ENCODE measurements at regions not wholly inside any gene's neighbourhood (a gene's known extent, or its start where the extent isn't known, plus 50 kb on each side); places are given as distances from the start of the nearest gene placed in this dataset.

GRCh38 chr15:61534986-61535385 lies 305.9 kb upstream of the RORA start:
- no peak overlapping the region for H3K4me3 ChIP-seq (ENCODE audit: low read depth, low read length)
- in situ Hi-C loops (cut with HindIII; ENCODE audit: low sequenced_read_pairs), result no loop called here
- TF ChIP-seq CTCF (IDR thresholded peaks at IDR 0.05; ENCODE audit: low read depth, low read length), result no peak
- no peak for DNase-seq (ENCODE audit: low read depth, low spot score)

- no peak for DNase-seq (ENCODE audit: low read depth, low spot score)
- in situ Hi-C loops (cut with HindIII; ENCODE audit: low sequenced_read_pairs), result no loop called here
Observed at GRCh38 chr15:61530769-61531168, 301.7 kb upstream of the RORA start.

GRCh38 chr15:61528581-61528910 lies 299.4 kb upstream of the RORA start:
- in situ Hi-C loops (cut with HindIII; ENCODE audit: low sequenced_read_pairs), result no loop called here
- DNase-seq (ENCODE audit: low read depth, low spot score), result no peak
- no peak overlapping the region for H3K4me3 ChIP-seq (ENCODE audit: low read depth, low read length)
- TF ChIP-seq CTCF (IDR thresholded peaks at IDR 0.05; ENCODE audit: low read depth, low read length), result no peak

More at GRCh38 chr15:61530769-61531168, 301.7 kb upstream of the RORA start:
- no peak overlapping the region for H3K4me3 ChIP-seq (ENCODE audit: low read depth, low read length)
- no peak for TF ChIP-seq CTCF (IDR thresholded peaks at IDR 0.05; ENCODE audit: low read depth, low read length)

GRCh38 chr15:61527836-61528580 lies 298.9 kb upstream of the RORA start:
- no peak for DNase-seq (ENCODE audit: low read depth, low spot score)
- in situ Hi-C loops (cut with HindIII; ENCODE audit: low sequenced_read_pairs), result no loop called here
- H3K4me3 ChIP-seq (ENCODE audit: low read depth, low read length), result no peak overlapping the region
- TF ChIP-seq CTCF (IDR thresholded peaks at IDR 0.05; ENCODE audit: low read depth, low read length), result no peak

GRCh38 chr15:61524545-61524944 lies 295.4 kb upstream of the RORA start:
- DNase-seq (ENCODE audit: low read depth, low spot score), result no peak
- no peak overlapping the region for H3K4me3 ChIP-seq (ENCODE audit: low read depth, low read length)
- in situ Hi-C loops (cut with HindIII; ENCODE audit: low sequenced_read_pairs), result no loop called here
- TF ChIP-seq CTCF (IDR thresholded peaks at IDR 0.05; ENCODE audit: low read depth, low read length), result no peak

- H3K4me3 ChIP-seq (ENCODE audit: low read depth, low read length), result no peak overlapping the region
- in situ Hi-C loops (cut with HindIII; ENCODE audit: low sequenced_read_pairs), result no loop called here
- TF ChIP-seq CTCF (IDR thresholded peaks at IDR 0.05; ENCODE audit: low read depth, low read length), result no peak
- no peak for DNase-seq (ENCODE audit: low read depth, low spot score)
Observed at GRCh38 chr15:61524086-61524485, 295.0 kb upstream of the RORA start.

Data from astrocyte of the spinal cord (primary cell).